HG02759 (cell line): ENCODE measurements at regions not wholly inside any gene's neighbourhood (a gene's known extent, or its start where the extent isn't known, plus 50 kb on each side); places are given as distances from the start of the nearest gene placed in this dataset.

Experiments used
- ATAC-seq: cut with Tn5 transposase; IDR thresholded peaks from one replicate; pipeline ENCODE4 v1.9.1; 2021; ENCODE audit warnings: mild to moderate bottlenecking, moderate library complexity; ENCODE audit not compliant: unreplicated experiment

DNA sequence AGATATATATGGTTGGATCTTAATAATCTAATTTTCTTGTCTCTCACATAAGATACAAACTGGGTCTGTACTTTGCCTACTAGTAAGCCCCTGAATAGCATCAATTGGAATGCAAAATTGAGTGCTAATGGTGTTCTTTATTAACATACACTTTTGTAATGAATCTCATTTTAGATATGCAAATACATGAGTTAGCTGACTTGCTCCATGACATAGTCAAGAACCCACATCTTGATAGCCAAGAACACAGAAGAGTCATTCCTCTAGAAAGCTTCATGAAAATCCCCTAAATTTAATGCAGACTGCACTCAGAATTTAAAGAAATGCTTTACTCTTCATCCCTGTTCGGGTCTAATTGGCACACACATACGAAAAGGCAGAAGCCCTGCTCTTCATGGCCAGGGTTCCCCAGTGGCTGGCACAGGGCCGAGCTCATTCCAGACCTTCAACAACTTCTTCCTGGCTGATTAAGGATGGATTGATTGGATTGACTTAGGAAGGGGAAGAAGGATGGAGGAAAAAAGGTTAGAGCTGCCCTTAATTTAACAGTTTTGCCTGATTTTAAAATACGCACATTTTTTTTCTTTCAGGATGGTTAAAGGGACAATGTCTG, 431.1 kb upstream of the KLF6 start:
- no peak for ATAC-seq

- ATAC-seq: no peak
Measured at GRCh38 chr10:4215485-4215884, 430.5 kb upstream of the KLF6 start.

DNA sequence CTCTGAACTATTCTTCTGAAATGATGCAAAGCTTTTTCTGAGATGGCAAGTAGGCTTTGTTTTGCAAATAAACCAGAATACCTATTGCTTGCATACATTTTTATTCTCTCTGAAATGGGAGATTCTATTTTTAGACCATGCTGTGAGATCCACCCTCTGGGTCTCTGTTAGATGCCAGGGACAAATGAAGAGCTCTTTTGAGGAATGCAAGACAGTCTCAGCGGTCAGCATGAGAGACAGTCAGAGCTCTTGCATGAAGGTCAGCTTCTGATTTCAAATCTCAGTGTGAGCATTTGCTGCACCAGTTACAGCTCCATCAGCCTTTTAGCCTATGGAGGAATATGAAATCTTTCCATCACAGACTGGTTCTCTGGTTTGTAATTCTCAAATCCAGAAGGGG, 429.9 kb upstream of the KLF6 start:
- ATAC-seq: no peak

DNA sequence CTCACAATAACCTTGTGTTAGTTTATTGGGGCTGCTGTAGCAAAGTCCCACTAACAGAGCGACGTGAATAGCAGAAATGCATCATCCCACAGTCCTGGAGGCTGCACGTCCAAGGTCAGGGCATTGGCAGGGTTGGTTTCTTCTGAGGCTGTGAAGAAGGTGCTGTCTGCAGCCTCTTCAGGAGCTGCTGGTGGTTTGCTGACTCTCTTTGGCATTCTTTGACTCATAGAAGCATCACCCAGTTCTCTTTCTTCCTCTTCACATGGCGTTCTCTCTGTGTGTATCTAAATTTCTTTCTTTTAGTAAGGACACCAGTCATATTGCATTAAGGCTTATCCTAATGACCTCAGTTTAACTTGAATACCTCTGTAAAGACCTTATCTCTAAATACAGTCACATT, 428.4 kb upstream of the KLF6 start:
- ATAC-seq: no peak

DNA sequence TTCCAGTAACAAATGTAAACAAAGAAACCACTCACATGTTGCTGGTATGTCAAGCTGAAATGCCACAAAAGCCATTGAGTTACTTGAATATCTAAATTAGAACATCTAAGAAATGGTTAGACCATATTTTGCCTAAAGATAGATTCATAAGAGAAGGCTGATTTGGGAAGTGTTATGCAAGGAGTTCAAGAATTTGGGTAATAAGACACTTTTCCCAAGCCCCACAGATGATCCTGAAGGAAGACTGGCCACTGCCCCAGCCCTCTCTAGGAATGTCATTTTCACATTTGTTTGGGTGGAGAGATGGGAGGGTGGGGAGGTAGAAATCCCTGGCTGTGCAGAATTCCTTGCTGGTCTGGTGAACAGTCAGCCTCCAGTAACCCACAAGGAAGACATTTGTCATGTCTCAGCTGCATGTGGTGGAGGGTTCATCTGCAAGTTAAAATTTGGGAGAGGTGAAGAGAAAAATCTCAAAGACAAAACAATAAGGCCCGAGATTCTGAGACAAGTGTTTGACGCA, 427.2 kb upstream of the KLF6 start:
- no peak for ATAC-seq

DNA sequence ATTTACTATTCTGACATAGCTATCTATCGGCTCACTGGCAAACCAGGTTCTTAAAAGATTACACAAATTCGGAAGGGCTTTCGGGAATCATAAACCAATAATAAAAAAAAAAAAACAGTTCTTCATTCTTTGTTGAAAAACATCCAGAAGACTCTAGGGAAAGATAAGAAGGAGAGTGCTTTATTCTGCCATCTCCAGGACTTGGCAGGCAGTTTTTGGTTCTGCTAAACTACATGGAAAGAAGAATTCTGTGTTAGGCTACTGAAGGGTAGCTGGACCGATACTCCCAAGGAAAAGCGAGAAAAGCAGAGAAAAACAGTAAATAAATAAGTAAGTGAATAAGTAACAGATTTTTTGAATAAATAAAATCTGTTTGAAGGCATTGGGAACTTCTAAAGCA, 423.5 kb upstream of the KLF6 start:
- no peak for ATAC-seq

- no peak for ATAC-seq
Measured at GRCh38 chr10:4205113-4205512, 420.1 kb upstream of the KLF6 start.

DNA sequence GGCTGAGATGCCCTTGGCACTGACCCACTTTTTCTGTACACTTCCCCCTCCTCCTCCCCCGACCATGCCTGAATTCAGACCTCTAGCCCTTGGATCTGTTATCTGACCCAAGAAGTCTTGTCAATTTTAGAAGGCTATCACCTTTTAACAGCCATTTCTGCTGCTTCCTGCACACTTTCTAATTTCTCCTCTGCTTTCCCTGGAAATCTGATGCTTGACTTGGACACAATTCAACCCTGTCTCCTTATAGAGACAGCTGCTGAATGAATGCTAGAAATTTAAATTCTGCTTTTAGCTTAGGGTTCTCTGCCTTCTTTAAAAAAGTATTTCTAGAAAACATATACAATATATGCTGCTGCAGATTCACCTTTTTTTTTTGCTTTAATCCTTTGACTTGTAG, 417.9 kb upstream of the KLF6 start:
- ATAC-seq: no peak

GRCh38 chr10:4201866-4202825, 417.1 kb upstream of the KLF6 start:
- ATAC-seq: no peak

GRCh38 chr10:4199196-4199595, 414.2 kb upstream of the KLF6 start:
- ATAC-seq: no peak

DNA sequence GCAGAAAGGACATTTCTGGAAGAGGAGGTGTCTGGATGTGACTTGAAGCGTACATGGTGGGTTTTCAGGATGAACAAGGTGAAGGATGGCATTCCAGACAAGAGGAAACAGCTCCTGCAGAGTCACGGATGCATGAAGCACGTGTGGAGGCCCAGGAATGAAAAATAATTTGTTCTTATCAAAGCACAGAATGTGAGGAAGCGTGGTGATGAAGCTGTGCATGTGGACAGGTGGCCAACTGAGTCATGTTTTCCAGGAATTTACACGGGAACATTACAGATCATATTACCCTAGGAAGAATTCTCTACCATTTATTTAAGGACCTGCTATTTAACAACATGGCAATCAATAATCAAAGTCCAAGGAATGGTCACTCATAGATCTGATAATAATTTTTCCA, 413.2 kb upstream of the KLF6 start:
- ATAC-seq: no peak

GRCh38 chr10:4197676-4198075, 412.7 kb upstream of the KLF6 start:
- no peak for ATAC-seq

DNA sequence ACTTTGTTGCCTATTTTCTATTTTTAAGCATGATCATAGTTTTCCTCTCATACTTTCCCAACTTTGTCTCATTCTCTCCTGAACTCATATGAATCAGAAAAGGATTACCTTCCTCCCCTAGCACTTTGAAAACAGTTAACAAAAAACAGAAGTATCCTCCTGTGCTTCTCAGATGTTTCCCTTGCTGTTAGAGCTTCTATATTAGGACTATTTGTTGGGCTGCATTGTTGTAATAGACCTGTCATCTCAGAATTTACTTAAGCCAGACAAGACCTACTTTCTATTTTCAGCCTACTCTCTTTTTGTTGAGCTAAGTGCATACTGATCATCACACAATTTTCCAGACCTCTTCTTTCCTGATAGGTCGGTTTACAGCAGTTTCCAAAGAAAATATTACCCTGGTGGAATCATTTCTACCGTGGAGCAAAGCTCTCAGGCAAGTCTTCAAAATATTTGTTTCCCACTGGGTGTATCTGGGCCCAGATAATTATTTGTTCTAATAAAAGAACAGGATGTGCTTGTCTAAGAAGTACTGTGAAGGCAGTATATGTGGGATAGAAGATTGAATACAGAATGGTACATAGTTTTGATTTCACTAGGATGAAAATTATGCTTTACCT, 411.9 kb upstream of the KLF6 start:
- ATAC-seq: no peak

GRCh38 chr10:4196183-4196582, 411.2 kb upstream of the KLF6 start:
- no peak for ATAC-seq

DNA sequence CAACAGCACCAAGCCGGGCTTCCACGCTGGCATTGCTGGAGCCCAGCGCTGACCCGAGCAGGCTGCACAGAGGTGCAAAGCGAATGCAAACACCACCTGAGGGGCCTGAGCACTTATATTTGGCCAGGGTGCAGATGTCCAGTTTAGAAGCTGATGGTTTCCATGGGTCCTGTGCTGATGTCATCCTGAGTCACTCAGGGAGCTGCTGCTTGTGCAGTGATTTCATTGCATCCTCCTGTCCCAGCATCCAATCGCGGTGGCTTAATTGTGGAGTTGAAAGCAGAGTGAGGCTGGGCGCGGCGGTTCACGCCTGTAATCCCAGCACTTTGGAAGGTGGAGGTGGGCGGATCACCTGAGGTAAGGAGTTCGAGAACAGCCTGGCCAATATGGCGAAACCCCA, 410.2 kb upstream of the KLF6 start:
- no peak for ATAC-seq

- ATAC-seq: no peak
Measured at GRCh38 chr10:4194231-4194630, 409.2 kb upstream of the KLF6 start.

GRCh38 chr10:4191894-4192293, 406.9 kb upstream of the KLF6 start:
- ATAC-seq: no peak

- ATAC-seq: no peak
Measured at GRCh38 chr10:4191354-4191753, 406.3 kb upstream of the KLF6 start.

GRCh38 chr10:4190876-4191275, 405.9 kb upstream of the KLF6 start:
- no peak for ATAC-seq

- ATAC-seq: no peak
Measured at GRCh38 chr10:4189281-4189680, 404.3 kb upstream of the KLF6 start.

DNA sequence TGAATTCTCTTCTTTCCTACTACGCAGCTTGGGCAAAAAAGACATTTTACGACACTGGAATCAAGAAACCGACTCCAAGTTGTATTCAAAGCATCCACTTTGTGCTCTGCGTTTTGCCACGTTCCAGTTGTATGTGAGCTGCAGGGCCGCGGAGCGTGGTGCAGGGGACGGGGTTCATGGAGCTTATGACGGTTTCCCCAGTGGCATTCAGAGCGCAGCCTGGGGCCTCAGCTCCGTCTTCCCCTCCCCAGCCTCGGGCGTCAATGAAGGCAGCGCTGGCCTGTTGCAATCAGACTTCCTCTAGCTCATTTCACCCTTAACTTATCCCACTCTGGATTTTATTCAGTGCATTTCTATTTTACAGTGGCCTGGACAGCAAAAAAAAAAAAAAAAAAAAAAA, 403.4 kb upstream of the KLF6 start:
- no peak for ATAC-seq
